GM18502 (cell line): ENCODE measurements at regions not wholly inside any gene's neighbourhood (a gene's known extent, or its start where the extent isn't known, plus 50 kb on each side); places are given as distances from the start of the nearest gene placed in this dataset.

ENCODE experiments used
- ATAC-seq: cut with Tn5 transposase; IDR thresholded peaks from one replicate; pipeline ENCODE4 v1.9.1; 2021; ENCODE audit warnings: mild to moderate bottlenecking; ENCODE audit not compliant: unreplicated experiment, poor library complexity

DNA sequence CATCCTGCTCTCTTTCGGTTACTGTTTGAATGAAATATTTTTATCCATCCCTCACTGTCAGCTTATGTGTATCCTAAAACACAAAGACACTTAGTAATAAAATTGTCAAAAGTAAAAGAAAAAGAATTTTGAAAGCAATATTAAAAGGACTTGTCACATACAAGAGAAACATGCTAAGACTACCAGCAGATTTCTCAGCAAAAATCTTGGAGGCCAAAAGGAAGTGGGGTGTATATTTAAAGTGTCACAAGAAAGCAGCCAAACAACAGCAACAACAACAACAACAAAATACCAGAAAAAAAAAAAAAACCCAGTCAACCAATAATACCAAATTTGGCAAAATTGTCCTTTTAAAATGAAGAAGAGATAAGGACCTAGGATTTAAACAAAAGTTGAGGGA, 678.7 kb upstream of the TYRP1 start:
- ATAC-seq: no peak

DNA sequence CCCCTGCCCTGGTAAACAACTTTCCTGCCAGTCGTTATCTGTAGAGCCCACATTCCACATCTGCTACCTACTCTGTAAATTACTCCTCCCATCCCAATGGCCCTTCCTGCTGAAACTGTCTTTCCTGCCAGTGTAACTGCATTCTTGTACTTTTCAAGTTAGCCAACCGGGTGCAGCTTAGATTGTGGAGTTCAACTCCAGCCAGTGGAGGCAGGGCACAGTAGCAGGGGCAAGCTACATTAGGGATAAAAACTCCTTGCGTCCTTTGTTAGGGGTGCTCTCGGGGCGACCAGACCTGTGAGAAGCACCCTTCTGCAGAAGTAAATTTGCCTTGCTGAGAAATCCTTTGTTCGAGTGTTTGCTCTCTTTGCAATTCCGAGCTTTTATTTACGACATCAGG, 639.0 kb upstream of the TYRP1 start:
- no peak for ATAC-seq

DNA sequence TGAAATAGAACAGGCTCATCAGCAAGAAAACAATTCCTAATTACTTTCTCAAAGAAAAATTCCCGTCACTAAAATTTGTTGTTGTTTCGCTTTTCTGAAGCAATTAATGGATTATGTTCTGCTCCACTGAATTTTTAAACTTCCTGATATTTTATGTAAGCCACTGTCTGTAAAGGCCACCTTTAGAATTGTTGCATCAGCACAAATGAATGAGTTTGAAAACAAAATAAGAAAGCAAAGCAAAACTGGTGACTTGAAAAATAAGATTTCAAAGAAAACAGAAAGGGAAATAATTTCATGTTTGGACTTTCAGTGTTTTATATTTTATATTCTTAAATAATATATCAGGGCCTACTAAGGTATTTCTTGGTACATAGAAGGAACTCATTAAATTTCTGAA, 636.3 kb upstream of the TYRP1 start:
- ATAC-seq: no peak

DNA sequence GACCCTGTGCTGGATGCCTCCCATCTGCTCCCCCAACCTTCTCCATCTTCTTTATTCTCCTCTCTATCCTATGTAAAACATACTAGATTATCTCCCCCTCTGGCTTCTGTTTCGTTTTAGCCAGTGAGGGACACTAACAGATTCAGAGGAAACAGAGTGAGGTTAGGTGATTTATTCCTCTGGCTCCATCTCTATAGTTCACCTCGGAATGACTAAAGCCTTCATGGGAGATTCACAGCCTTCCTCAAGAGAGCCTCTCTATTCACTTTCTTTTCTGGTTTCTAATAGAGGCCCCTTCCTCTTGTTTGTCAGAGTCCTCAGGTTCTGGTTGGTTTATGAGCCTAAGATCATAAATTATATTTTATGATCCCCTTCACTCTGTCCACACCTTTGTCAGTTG, 633.1 kb upstream of the TYRP1 start:
- no peak for ATAC-seq

DNA sequence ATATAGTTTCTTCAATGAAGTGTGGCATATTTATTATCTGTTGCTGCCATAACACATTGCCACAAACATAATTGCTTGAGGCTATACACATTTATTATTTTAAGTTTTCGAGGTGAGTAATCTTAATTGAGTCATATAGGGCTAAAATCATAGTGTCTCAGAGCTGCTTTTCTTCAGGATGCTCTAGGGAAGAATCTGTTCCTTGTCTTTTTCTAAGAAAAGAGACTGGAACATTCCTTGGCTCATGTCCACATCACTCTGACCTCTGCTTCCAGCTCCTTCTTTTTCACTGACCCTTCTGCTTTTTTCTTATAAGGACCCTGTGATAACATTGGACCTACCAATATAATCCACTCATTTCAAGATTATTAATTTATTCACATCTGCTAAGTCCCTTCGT, 632.4 kb upstream of the TYRP1 start:
- no peak for ATAC-seq

DNA sequence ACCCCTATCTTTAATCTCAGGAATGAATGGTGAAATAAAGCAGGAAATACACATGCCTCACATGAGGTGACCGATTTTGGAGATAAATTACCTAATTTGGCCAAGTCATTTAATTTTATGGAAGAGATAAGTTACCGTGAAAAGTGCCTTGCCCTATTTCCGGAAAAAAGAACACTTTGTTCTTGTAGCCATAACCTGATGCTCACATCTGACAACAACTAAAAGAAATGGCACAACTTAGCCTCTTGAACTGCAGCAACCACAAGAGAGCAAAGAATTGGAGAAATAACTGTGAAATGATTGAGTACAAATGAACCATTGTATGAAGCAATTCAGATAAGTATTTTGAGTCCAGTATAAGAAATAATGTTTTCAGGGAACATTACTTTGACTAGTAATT, 628.1 kb upstream of the TYRP1 start:
- ATAC-seq: no peak

DNA sequence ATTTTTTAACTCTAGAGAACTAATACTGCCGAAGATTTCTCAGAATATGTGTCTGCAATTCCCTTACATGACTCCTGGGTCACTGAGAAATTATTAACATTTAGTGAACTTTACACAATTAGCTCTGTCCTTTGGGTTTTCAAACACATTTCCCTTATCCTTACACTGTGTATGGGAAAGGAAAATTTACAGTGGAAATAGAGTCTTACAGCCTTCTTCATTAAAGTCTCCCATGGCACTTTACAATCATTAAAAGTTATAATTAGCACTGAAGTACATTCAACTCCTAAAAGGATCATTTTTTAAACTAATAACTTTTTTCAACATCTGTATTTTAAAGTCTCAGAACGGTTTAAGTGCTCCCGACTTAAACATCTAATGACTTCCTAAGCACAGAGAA, 627.5 kb upstream of the TYRP1 start:
- no peak for ATAC-seq

DNA sequence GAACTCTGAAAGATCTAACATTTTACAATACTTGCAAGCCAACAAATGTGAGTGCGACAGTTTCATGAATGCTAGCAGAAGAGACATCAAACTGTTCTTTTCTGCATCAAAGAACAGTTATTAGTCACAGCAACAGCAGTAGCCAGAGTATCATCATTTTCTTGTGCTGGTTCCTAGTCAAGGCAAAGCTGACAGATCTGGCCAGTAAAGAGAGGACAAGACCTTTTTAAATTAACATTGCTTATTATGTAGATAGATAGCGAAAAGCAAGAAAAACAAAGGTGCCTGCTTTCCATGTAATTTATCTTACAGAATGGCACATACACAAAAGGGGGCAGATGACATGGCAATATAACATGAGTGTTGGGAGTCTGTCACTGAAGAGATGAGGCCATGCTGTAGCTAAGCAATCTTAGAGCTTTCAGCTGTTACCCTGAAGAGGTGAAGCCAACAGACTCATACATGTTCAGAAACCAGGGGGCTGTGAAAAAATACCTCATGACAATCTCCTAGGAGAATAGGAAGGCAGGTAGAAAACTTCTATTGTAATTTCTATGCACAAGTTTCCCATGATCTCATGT, 626.6 kb upstream of the TYRP1 start:
- ATAC-seq: no peak

DNA sequence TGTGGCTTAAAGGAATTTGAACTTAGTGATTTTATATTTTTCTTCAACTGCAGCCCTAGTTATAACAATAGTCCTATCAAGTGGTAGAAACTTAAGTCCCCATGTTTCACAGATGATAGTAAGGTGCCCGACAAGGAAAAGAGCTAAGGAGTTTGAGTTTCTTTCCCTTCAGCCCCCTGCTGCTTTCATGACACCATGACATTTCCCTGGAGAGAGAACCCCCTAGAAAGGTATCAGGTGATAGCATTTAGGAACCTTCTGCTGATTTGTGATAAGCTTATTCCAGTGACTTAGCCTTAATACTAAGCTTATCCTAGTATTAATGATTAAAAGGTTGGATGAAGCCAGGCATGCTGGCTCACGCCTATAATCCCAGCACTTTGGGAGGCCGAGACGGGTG, 623.8 kb upstream of the TYRP1 start:
- ATAC-seq: no peak

DNA sequence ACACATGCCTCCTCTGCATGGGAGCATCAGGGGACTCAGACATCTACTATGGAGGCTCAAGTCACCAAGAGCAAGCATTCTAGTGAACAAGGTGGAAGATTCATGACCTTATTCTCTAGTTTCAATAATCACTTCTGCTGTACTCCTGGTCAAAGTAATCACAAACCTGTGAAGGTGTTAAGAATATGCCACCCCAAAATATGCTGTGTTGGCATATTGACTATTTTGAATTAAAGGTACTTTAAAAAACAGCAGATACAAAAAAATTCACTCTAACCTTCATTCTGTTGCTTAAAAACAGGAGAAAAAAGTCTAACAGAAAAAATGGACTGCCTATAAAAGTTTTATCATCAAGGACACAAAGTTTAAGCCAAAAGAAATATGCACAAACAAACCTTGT, 607.8 kb upstream of the TYRP1 start:
- ATAC-seq: no peak

DNA sequence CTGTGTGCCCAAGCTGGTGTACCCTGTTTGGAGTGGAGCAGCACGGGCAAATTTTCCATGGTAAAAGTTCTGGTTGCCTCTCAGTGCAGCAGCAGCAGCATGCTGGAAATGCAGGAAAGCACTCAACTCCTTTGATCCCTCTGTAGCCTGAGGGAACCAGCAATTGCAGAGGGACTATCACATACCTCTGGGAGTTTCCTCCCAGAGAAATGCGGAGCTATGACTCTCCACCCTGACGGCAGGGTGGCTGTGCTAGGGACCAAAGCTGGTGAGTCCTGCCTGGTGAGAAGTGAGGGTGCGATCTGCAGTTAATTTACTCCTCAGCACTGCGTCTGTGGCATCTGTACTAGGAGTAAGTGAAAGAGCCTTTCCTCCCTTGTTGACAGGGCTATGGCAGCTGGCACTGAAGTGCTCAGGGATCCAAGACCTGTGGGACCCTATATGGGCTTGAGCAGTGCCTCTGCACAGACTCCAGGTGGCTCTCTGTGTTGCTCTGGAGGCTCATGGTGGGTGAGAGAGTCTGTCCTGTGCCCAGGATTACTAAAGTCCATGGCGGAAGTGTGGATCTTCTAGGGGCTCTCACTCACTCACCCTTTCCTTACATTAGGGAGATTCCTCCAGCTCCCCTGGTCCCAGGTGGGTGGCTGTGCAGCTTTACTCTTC, 601.2 kb upstream of the TYRP1 start:
- ATAC-seq: no peak

DNA sequence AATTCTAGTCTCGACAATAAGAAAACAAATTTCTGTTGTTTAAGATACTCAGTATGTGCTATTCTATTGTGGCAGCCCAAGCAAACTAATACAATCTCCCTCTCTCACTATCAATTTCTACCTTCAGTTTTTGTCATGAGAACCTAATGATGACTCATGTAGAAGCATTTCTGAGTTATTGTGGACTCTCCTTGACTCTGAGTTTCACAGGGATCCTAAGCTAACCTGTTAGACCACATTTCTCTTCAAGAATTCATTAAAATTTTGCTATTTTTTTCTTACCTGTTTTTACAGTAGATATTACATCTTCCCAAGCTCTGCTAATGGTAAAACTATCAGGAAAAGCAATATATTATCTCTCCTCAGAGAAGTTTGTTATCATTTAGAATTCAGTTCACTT, 599.1 kb upstream of the TYRP1 start:
- no peak for ATAC-seq

DNA sequence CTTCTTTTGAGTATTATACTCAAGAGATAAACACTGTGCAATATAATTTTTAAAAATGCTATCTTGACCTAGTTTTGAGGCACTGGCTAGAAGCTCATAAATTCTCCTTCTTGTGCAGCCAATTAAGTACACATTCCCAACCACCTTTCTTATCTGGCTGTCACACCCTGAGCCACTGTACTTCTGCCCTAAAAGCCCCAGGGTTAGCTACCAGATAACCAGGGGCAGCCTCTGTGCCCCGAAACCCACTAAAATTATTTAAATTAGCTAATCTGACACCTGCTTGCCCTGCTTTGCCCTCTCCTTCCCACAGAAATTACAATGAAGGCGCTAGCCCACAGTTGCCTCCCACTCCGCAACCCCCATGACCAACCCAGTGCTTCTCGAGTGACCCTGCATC, 597.3 kb upstream of the TYRP1 start:
- ATAC-seq: no peak

DNA sequence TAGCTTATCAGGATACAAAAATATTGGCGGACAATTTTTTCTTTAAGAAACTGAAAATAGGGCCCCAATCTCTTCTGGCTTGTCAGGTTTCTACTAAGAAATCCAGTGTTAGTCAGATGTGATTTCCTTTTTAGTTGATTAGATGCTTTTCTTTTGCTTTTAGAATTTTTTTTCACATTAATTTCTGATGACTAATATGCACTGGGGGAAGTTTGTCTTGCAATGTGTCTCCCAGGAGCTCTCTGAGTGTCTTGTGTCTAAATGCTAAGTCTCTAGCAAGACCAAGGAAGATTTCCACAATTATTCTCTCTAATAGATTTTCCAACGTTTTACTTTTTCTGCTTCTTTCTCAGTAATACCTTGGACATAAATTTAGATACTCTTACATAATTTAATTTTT, 559.8 kb upstream of the TYRP1 start:
- no peak for ATAC-seq

DNA sequence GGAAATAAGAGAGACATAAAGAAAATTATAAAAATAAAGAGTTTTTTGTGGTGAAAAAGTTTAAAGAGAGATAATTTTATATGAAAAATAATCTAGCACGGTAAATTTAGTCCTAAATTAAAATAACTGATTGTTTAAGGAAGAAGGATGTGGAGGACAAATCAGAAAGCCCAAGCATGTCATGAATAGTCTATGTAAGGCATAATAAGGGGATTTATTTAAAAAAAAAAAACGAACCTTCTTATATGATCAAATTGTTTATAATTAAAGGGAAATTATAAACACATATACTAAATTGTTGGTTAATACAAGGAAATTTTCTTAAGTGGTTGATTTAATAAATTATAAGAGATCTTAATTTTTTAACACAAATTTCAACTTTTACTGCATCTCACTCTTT, 551.8 kb upstream of the TYRP1 start:
- ATAC-seq: no peak

DNA sequence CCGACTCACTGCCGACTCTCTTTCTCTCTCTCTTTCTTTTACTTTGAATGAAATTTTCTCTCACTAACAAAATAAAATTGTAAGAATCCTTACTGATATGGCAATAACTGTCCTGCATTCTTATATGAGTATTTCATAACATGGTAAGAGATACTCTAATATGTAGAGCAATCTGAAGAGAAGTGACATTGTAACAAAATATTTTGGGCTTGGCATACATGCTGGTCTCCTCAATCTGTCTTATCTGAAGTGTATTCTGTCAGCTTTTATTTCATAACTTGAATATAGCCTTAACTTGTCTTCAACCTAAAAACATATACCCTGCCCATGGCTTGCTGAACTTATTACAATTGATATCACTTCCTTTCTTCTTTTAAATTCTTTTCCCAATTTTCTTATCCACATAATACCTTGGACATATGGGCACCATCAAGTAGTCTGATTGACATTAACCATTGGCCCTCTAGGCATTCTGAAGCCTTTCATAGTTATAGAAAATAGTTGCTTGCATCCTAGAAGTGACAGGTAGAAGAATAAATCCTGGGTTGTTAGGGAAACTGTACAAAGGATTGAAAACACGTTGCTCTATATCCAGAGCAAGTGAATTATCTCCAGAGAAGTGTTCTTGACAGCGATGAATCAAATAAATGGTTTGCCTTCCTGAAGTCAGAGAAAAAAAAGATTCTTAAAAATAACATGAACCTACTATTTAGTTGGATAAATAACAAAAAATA, 537.6 kb upstream of the TYRP1 start:
- ATAC-seq: no peak

DNA sequence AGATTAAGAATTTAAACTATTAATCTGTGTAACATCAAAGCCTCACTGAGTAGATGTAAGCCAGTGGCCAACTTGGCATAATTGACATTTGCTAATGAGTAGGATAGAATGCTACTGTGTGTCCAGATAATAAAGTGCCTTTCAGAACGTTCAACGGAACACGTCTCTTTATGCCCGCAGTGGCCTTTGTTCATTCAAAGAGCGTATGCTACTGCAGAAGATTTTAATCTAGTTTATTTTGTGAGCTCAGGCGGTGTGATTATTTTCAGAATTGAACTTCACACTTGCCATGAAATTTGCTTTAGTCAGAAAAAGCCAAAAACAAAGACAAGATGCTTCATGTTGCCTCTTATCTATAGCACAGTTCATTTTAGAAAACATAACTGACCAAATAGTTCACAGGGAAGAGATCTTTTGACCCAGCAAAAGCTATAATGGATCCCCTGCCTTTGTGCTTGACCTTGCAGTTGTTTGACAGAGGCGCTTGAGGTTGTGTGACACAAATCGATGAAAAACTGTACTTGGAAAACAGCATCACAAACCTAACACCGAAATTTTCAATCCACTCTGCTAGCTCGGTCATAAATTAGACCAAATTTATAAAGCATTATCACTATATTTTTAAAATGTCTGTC, 530.9 kb upstream of the TYRP1 start:
- ATAC-seq: no peak

DNA sequence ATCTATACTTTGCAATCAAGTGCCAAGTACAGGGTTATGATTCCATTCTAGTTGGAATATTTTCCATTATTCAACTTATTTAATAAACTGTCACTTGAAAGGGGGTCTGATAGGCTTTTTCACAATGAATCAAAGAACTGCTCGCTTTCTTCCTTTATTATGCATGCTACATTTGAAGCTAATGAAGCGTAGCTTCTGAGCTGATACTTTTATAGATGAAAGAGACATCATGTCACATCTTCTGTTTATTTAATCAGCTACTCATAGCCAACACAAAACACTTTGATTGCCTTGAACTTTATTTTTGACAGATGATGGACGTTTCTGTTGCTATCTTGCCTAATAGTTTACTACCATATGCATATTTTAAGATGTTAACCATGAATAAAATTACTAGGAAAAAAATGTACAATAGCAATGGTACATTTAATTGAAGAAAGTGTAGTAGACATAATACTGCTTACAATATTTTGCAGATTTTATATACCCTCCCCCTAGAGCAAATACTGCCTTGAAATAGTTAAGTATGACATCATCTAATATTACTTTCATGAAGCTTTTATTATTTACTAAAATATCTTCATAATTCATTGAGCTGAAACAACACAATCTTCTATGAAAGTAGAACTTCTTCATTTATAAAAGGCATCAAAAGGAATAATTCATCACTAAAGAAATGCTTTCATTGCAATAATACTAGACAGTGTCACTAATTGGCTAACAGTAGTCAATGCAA, 529.3 kb upstream of the TYRP1 start:
- ATAC-seq: no peak

DNA sequence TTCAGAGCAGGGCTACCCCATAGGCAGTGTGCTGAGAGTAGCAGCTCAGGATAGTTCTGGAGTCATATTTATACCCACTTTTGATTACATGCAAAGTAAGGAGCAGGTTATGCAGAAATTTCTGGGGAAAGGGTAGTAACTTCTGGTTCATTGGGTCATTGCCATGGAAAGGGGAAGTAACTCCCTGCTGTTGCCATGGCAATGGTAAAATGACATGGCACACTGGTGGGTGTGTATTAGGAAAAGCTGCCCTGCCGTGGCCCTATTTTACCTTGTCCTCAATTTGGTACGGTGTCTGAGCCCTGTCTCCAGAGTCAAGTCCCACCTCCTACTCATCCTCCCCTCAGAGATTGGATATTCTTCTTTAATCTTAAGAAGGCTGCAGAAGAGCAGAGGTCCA, 526.7 kb upstream of the TYRP1 start:
- no peak for ATAC-seq

DNA sequence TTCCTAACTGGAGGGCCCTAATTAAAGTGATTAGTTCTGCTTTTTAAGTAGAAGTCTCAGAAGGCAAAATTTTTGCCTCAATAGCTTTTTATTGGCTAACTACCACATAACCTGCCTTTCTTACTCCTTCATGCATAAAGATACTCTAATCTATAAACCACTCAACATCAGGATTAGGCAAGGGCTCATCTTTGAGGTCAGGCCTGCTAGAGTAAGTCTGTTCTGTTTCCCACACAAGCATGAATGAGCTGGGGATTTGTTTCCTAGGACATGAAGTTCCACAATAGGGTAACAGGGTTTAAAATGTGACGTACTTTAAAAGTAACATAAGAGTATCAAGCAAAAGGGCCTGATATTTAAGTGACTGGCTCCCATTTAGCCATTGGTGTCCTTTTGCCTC, 522.7 kb upstream of the TYRP1 start:
- no peak for ATAC-seq

DNA sequence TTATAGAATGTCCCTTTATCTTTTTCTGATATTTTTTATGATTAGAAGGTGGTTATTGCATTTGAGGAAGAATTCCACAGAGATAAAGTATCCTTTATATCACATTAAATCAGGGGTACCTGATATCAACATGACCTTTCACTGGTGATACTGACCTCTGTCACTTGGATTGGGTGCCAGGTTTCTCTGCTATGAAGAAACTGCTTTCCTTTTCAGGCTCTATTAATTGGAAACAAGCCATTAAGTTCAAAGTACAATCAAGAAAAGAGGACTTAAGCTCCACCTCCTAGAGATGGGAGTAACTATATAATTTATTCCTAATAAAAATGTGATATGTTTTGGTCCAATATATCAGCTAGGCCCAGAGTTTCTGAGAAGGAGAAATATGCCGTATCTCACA, 514.6 kb upstream of the TYRP1 start:
- no peak for ATAC-seq
